ENCODE measurements at regions not wholly inside any gene's neighbourhood (a gene's known extent, or its start where the extent isn't known, plus 50 kb on each side); places are given as distances from the start of the nearest gene placed in this dataset.
"Not testable (repeated sequence)": the region's sequence is repeated elsewhere in the genome, so short reads cannot be mapped to it uniquely, and the experiment has no call there.

- 0 out of 2 replicates have a peak, but pooled peaks cover 2% of the 10 kb centered on the region for H3K27me3 ChIP-seq (ENCODE audit: low read length)
- no peak overlapping the region for H2AFZ ChIP-seq (ENCODE audit: low read depth, low read length, severe bottlenecking)
- H3K36me3 ChIP-seq (ENCODE audit: low read length): no peaks in the 10 kb centered on the region
- no peak overlapping the region for H3K4me3 ChIP-seq (ENCODE audit: insufficient read depth, low read length, poor library complexity, severe bottlenecking)
- no peaks in the 10 kb centered on the region for H3K9me3 ChIP-seq (ENCODE audit: insufficient read depth, low read length)
- H3F3A ChIP-seq (ENCODE audit: insufficient read depth): no peaks in the 10 kb centered on the region
- no peak for TF ChIP-seq EZH2phosphoT487 (conservative IDR thresholded peaks at IDR 0.05; ENCODE audit: low read length)
- H3K79me2 ChIP-seq (ENCODE audit: insufficient read depth, low read length): no peaks in the 10 kb centered on the region
- no peaks in the 10 kb centered on the region for H4K20me1 ChIP-seq (ENCODE audit: low read depth, low read length)
- H3K9ac ChIP-seq (ENCODE audit: low read length): no peak overlapping the region
- no peak overlapping the region for H3K27ac ChIP-seq (ENCODE audit: low read depth, low read length)
- no peaks in the 10 kb centered on the region for H3K9me2 ChIP-seq (replicated peaks; ENCODE audit: insufficient read depth, low read length)
- no peak overlapping the region for H3K4me2 ChIP-seq (ENCODE audit: low read depth, low read length, poor library complexity, severe bottlenecking)
These were observed 129.7 kb upstream of the TNP1 start for GRCh38 chr2:216989340-216990129.

- no peak for TF ChIP-seq EZH2phosphoT487 (conservative IDR thresholded peaks at IDR 0.05; ENCODE audit: low read length)
- TF ChIP-seq CTCF (IDR thresholded peaks at IDR 0.05; ENCODE audit: insufficient read depth, low read length, poor library complexity, severe bottlenecking): no peak
- H4K20me1 ChIP-seq (ENCODE audit: low read depth, low read length): no peaks in the 10 kb centered on the region
- no peaks in the 10 kb centered on the region for H3K9me2 ChIP-seq (replicated peaks; ENCODE audit: insufficient read depth, low read length)
- H3K9ac ChIP-seq (ENCODE audit: low read length): no peak overlapping the region
- H3K4me3 ChIP-seq (ENCODE audit: insufficient read depth, low read length, poor library complexity, severe bottlenecking): no peak overlapping the region
- H3K27me3 ChIP-seq (ENCODE audit: low read length): 0 out of 2 replicates have a peak, but pooled peaks cover 2% of the 10 kb centered on the region
- H3K79me2 ChIP-seq (ENCODE audit: insufficient read depth, low read length): no peaks in the 10 kb centered on the region
- no peak overlapping the region for H3K4me2 ChIP-seq (ENCODE audit: low read depth, low read length, poor library complexity, severe bottlenecking)
- H3K9me3 ChIP-seq (ENCODE audit: insufficient read depth, low read length): no peaks in the 10 kb centered on the region
- no peaks in the 10 kb centered on the region for H3K36me3 ChIP-seq (ENCODE audit: low read length)
- H2AFZ ChIP-seq (ENCODE audit: low read depth, low read length, severe bottlenecking): no peak overlapping the region
- no peaks in the 10 kb centered on the region for H3F3A ChIP-seq (ENCODE audit: insufficient read depth)
- no peak overlapping the region for H3K27ac ChIP-seq (ENCODE audit: low read depth, low read length)
These were observed 127.5 kb upstream of the TNP1 start for GRCh38 chr2:216987252-216987821.

DNA sequence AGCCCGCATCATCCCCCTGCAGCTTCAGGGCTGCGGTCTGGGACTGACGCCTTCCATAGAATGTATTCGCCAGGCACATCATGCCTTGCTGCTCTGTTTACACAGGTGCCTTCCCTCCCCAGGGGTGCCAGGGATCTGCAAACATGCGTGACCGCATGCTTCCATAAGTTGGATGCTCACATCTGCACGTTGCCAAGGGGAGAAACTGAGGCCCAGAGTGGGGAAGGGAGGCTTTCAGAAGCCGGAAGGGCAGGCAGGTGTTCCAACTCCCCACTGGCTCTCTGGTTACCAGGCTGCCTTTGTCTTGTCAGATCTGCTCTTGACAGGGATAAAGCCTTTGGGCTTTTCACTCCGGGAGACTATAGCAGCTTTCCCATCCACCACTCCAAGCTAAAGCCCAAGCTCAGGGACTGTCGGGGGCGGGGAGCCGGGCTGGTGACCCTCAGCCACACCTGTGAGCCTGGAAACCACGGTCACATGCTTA is 125.8 kb upstream of the TNP1 start:
- no peak overlapping the region for H3K27ac ChIP-seq (ENCODE audit: low read depth, low read length)
- no peak overlapping the region for H3K4me3 ChIP-seq (ENCODE audit: insufficient read depth, low read length, poor library complexity, severe bottlenecking)
- H3K9me3 ChIP-seq (ENCODE audit: insufficient read depth, low read length): no peaks in the 10 kb centered on the region
- no peaks in the 10 kb centered on the region for H3F3A ChIP-seq (ENCODE audit: insufficient read depth)
- 0 out of 2 replicates have a peak, but pooled peaks cover 2% of the 10 kb centered on the region for H3K27me3 ChIP-seq (ENCODE audit: low read length)
- H4K20me1 ChIP-seq (ENCODE audit: low read depth, low read length): no peaks in the 10 kb centered on the region
- no peak overlapping the region for H3K9ac ChIP-seq (ENCODE audit: low read length)
- H3K4me2 ChIP-seq (ENCODE audit: low read depth, low read length, poor library complexity, severe bottlenecking): no peak overlapping the region
- no peaks in the 10 kb centered on the region for H3K9me2 ChIP-seq (replicated peaks; ENCODE audit: insufficient read depth, low read length)
- H2AFZ ChIP-seq (ENCODE audit: low read depth, low read length, severe bottlenecking): no peak overlapping the region
- no peaks in the 10 kb centered on the region for H3K36me3 ChIP-seq (ENCODE audit: low read length)
- TF ChIP-seq CTCF (IDR thresholded peaks at IDR 0.05; ENCODE audit: insufficient read depth, low read length, poor library complexity, severe bottlenecking) (no peak), EZH2phosphoT487 (conservative IDR thresholded peaks at IDR 0.05; ENCODE audit: low read length) (no peak)
- no peaks in the 10 kb centered on the region for H3K79me2 ChIP-seq (ENCODE audit: insufficient read depth, low read length)

DNA sequence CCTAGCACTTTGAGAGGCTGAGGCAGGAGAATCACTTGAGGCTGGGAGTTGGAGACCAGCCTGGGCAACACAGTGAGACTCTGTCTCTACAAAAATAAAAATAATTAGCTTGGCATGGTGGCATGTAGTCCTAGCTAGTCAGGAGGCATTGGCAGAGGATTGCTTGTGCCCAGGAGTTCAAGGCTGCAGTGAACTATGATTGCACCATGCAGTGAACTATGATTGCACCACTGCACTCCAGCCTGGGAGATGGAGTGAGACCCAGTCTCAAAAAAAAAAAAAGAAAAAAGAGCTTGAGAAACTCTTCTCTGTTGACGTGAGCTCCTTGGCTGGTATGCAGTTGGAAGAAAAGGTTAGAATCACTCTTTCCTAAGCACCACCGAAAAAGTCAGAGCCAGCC is 125.1 kb upstream of the TNP1 start:
- Histone ChIP-seq H3K27ac (ENCODE audit: low read depth, low read length) (no peak overlapping the region), H3F3A (ENCODE audit: insufficient read depth) (no peaks in the 10 kb centered on the region), H2AFZ (ENCODE audit: low read depth, low read length, severe bottlenecking) (no peak overlapping the region), H3K36me3 (ENCODE audit: low read length) (no peaks in the 10 kb centered on the region), H3K27me3 (ENCODE audit: low read length) (0 out of 2 replicates have a peak, but pooled peaks cover 2% of the 10 kb centered on the region), H3K4me2 (ENCODE audit: low read depth, low read length, poor library complexity, severe bottlenecking) (no peak overlapping the region), H3K79me2 (ENCODE audit: insufficient read depth, low read length) (no peaks in the 10 kb centered on the region), H3K9ac (ENCODE audit: low read length) (no peak overlapping the region), H3K9me3 (ENCODE audit: insufficient read depth, low read length) (no peaks in the 10 kb centered on the region), H4K20me1 (ENCODE audit: low read depth, low read length) (no peaks in the 10 kb centered on the region), H3K4me3 (ENCODE audit: insufficient read depth, low read length, poor library complexity, severe bottlenecking) (no peak overlapping the region), H3K9me2 (replicated peaks; ENCODE audit: insufficient read depth, low read length) (no peaks in the 10 kb centered on the region)
- no peak for TF ChIP-seq CTCF (IDR thresholded peaks at IDR 0.05; ENCODE audit: insufficient read depth, low read length, poor library complexity, severe bottlenecking)
- TF ChIP-seq EZH2phosphoT487 (conservative IDR thresholded peaks at IDR 0.05; ENCODE audit: low read length): no peak

DNA sequence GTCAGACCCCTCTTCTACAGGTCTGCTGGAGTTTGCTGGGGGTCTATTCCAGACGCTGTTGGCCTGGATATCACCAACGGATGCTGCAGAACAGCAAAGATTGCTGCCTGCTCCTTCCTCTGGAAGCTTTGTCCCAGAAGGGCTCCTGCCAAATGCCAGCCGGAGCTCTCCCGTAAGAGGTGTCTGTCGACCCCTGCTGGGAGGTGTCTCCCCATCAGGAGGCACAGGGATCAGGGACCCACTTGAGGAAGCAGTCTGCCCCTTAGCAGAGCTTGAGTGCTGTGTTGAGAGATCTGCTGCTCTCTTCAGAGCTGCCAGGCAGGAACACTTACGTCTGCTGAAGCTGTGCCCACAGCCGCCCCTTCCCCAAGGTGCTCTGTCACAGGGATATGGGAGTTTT is 122.1 kb upstream of the TNP1 start:
- not testable (repeated sequence) for H3K36me3 ChIP-seq (ENCODE audit: low read length); H3K9ac ChIP-seq (ENCODE audit: low read length); H3F3A ChIP-seq (ENCODE audit: insufficient read depth); H3K4me2 ChIP-seq (ENCODE audit: low read depth, low read length, poor library complexity, severe bottlenecking); H3K4me3 ChIP-seq (ENCODE audit: insufficient read depth, low read length, poor library complexity, severe bottlenecking); H3K27ac ChIP-seq (ENCODE audit: low read depth, low read length); H3K79me2 ChIP-seq (ENCODE audit: insufficient read depth, low read length); H2AFZ ChIP-seq (ENCODE audit: low read depth, low read length, severe bottlenecking); H3K27me3 ChIP-seq (ENCODE audit: low read length); H4K20me1 ChIP-seq (ENCODE audit: low read depth, low read length); H3K9me3 ChIP-seq (ENCODE audit: insufficient read depth, low read length); H3K9me2 ChIP-seq (replicated peaks; ENCODE audit: insufficient read depth, low read length)

All from SU-DHL-6 (cell line).